Omental fat pad (tissue), 3 donors: ENCODE measurements at regions not wholly inside any gene's neighbourhood (a gene's known extent, or its start where the extent isn't known, plus 50 kb on each side); places are given as distances from the start of the nearest gene placed in this dataset.

Experiments
- ATAC-seq: fragments of 150-250 bp; one replicate; pipeline ENCODE4 v1.9.1; 2016; ENCODE audit warnings: mild to moderate bottlenecking, moderate library complexity; ENCODE audit not compliant: low FRiP score
- DNase-seq: peaks from one replicate; pipeline ENCODE4 v3.0.0-alpha.2; 2019; ENCODE audit warnings: low spot score
- TF ChIP-seq, protein P1 (sequence below), 3 donors: fragments of 450-650 bp; IDR thresholded peaks; one replicate each; pipeline ENCODE4 v1.5.1; 2016 to 2017; ENCODE audit warnings: antibody characterized with exemption in 3 of 3, mild to moderate bottlenecking in 3 of 3, moderate library complexity in 2 of 3

DNA sequence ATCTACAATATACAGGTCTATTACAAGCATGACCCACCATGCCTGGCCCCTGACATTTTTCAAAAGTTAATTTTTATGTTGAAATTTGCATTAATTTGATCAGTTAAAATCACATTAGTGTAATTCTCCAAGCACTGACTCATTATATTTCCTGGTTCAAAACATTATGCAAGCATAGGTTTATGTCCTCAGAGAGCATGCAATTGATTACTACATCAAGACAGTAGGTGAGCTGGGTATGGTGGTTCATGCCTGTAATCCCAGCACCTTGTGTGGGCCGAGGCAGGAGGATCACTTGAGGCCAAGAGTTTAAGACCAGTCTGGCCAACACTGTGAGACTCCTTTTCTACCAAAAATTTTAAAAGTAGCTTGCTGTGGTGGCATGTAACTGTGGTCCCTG lies 248.8 kb upstream of the KLHL1 start:
- TF ChIP-seq, protein P1, sequence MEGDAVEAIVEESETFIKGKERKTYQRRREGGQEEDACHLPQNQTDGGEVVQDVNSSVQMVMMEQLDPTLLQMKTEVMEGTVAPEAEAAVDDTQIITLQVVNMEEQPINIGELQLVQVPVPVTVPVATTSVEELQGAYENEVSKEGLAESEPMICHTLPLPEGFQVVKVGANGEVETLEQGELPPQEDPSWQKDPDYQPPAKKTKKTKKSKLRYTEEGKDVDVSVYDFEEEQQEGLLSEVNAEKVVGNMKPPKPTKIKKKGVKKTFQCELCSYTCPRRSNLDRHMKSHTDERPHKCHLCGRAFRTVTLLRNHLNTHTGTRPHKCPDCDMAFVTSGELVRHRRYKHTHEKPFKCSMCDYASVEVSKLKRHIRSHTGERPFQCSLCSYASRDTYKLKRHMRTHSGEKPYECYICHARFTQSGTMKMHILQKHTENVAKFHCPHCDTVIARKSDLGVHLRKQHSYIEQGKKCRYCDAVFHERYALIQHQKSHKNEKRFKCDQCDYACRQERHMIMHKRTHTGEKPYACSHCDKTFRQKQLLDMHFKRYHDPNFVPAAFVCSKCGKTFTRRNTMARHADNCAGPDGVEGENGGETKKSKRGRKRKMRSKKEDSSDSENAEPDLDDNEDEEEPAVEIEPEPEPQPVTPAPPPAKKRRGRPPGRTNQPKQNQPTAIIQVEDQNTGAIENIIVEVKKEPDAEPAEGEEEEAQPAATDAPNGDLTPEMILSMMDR (IDR thresholded peaks at IDR 0.05): no peak
- ATAC-seq: no peak
- DNase-seq: no peak

DNA sequence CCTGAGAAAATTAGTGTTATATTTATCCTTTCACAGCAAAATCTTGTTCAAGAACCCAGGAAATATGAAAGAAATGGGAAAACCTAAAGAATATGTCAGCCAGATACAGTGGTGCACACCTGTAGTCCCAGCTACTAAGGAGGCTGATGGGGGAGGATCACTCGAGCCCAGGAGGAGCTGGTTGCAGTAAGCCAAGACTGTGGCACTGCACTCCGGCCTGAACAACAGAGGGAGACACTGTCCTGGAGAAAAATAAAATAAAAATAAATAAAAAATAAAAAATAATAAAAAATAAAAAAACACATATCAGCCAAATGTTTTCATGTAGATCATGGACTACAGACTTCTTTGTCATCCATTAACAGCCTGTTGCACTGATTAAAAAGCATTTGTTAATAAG lies 244.8 kb upstream of the KLHL1 start:
- no peak for ATAC-seq
- DNase-seq: no peak
- TF ChIP-seq, protein P1 (IDR thresholded peaks at IDR 0.05): no peak

DNA sequence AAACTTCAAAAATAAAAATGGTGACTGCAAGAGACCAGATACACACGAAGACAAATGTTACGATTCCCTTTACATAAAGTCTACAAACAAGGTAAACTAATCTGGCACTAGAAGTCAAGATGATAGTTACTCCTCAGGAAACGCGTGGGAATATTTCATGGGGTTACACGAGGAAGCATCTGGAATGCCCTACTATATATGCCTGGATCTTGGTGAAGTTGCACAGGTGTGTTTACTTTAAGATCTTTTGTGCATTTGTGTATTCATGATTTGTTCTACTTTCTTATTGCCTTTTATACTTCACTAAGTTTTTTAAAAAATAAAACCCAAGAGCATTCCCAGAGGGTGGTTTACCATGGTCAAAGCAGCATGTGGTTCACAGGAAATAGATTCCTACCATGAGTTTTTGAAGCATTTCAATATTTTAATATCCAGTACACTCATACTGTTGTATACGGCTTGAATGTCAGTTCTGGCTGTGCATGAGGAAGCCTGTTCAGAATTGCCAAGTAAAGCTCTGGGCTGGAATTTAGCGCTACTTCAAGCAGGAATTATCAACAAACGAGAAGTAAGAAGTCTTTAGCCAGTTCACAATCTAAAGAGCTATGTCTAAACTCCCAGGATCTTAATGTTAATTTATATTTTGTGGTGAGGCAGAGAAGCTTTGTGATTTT lies 239.8 kb upstream of the KLHL1 start:
- TF ChIP-seq, protein P1 (IDR thresholded peaks at IDR 0.05): no peak
- ATAC-seq: no peak
- no peak for DNase-seq

DNA sequence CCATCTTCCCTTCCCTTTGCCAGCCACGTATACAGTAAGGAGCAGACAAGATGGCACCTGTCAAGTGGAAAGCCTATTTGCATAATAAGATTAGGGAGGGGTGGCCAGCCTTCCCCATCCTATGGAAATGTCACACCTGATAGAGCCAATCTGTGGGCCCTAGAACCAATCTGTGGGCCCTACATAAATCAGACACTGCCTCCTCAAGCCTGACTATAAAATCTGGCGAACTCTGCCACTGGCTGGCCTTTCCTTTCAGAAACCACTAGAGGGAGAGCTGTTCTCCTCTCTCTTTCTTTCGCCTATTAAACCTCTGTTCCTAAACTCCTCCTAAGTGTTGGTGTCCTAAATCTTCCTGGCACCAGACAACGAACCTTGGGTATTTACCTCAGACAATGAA lies 231.5 kb upstream of the KLHL1 start:
- no peak for ATAC-seq
- no peak for DNase-seq
- TF ChIP-seq, protein P1 (IDR thresholded peaks at IDR 0.05): no peak

DNA sequence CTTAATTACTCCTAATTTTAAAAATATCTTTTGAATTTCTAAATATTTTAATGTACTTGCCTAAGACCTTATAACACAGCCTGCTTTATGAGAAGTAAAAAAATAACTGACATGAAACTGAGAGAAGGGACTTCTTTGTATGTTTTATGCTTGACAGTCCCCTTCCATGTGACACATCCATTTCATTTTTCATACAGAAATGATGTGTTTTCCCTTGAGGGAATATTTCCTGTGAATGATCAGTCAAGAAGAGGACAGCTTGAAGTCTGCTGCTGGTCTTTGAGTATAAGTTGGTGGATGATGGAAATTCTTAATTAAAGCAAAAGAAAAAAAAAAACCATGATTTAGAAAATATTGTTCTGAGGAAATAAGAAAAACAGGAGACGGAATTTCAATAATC lies 230.4 kb upstream of the KLHL1 start:
- TF ChIP-seq, protein P1 (IDR thresholded peaks at IDR 0.05): no peak
- DNase-seq (no peak), ATAC-seq (no peak)

DNA sequence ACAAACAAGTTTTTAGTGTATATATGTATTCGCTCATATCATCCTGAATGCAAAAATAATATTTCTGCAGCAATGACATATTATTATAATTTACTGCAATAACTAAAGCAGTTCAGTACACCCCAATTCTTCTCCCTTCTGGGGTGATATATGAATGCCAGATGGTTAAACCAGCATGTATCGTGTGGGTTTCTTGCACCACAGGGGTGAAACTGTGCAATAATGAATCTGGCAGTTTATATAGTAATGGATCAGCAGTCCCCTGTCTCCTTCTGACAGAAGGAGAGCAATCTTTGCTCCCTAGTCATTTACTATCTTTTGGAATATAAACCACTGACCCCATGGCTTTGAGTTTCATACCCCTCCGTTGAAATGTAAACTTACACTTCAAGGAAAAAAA lies 228.6 kb upstream of the KLHL1 start:
- TF ChIP-seq, protein P1 (IDR thresholded peaks at IDR 0.05): no peak
- DNase-seq (no peak), ATAC-seq (no peak)

DNA sequence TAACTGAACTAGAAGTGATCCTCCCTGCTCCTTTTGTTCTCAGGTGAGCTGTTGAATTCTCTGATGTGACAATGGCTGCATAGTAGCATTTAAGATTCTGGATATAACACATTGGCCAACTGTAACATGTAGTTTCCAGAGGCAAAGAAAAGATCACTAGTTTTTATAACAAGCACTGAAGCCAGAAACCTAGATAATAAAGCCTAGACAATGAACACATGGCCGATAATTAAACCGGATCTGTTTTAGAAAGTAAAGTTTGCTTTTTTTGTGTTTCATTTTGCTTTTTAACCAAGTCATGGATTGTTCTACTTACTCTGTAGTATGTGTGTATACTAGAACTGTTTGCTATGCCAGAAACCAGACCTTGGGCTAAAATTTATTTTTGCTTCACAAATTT lies 225.5 kb upstream of the KLHL1 start:
- TF ChIP-seq, protein P1 (IDR thresholded peaks at IDR 0.05): no peak
- ATAC-seq: no peak
- DNase-seq: no peak
